GM12873 (cell line): ENCODE measurements at regions not wholly inside any gene's neighbourhood (a gene's known extent, or its start where the extent isn't known, plus 50 kb on each side); places are given as distances from the start of the nearest gene placed in this dataset.

ENCODE experiments used
- CTCF ChIP-seq: IDR thresholded peaks from 2 replicates; pipeline ENCODE4 v1.5.1; 2012; ENCODE audit warnings: low read depth, mild to moderate bottlenecking, moderate library complexity, low read length, control low read depth; ENCODE audit not compliant: insufficient read depth; ENCODE audit errors: missing control alignments

DNA sequence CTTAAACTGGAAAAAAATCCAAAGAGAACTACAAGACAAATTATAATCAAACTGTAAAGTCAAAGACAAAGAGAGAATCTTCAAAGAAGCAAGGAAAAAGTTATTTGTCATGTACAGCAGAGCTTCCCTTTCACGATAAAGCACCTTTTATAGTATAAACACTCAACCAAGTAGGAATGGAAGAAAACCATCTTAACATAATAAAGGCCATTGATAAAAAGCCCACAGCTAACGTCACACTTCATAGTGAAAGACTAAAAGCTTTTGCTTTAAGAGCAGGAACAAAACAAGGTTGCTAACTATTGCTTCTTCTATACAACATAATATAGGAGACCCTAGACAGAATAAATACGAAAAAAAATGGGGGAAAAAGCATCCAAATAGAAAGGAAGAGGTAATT lies 595.7 kb upstream of the POU3F4 start:
- TF ChIP-seq CTCF: no peak

DNA sequence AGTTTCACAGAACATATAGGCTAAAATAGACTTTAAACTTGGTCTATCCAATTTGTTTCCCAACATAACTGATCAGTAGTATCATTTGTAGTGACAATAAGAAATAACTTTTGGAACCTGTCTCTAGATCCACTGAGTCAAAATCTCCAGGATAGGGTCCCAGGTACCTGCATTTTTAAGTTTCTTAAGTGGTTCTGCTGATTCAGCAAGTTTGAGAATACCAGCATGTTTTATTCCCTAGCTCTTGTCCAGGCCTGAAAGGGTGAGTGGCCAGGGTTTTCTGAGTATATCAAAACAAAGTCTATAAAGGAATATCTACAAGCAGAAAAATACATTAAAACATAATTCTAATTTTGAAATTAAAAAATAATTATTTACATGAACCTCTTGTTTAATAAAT lies 573.1 kb upstream of the POU3F4 start:
- no peak for TF ChIP-seq CTCF

DNA sequence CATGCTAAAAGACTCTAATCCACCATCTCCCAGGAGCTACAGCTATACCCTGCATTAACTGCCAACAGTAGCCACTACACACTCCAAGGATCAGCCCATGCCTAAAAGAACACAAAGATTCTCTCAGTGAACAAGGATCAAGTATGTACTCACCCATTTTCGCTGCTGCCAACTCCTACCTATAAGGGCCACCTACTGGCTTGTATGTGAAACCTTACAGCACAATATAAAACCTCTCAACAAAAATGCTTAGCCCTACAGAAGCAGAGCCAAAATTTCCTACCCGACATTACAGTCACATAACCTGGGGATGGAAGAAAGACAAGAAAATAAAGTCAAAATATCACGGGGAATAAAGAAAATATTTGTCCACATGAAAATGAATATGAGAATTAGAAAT lies 562.8 kb upstream of the POU3F4 start:
- no peak for TF ChIP-seq CTCF

DNA sequence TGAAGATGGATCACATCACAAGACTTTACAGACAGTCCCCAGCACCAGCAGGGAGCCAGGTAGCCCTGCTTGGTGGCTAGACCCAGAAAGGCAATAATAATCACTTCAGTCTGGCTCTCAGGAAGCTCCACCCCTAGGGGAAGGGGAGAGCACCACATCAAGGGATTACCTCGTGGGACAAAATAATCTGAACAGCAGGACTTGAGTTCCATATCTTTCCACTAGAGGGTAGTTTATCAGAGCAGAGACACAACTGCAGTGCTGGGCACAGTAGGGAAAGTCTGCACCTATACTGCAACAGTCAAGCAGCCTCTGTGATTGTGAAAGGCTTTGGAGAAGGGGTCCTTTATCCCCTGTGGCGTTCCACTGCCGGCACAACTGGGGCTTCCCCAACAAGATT lies 547.0 kb upstream of the POU3F4 start:
- TF ChIP-seq CTCF: no peak

DNA sequence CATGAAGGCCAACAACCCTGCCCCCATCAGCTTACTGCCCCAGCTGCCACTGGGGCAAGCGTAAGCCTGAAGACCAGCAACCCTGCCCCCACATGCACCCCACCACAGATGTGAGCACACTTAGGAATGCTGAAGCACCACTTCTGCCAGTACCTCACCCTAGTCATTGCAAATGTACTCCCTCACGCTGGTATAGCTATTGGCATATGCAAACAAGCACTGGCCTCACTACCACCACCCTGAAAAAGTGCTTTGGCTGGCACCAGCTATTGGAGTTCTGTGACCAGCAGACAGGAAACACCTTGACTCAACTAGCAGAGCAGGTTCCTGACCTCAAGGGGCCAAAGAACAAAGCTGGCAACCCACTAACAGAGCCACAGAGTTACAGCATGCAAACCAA lies 534.4 kb upstream of the POU3F4 start:
- TF ChIP-seq CTCF: no peak

DNA sequence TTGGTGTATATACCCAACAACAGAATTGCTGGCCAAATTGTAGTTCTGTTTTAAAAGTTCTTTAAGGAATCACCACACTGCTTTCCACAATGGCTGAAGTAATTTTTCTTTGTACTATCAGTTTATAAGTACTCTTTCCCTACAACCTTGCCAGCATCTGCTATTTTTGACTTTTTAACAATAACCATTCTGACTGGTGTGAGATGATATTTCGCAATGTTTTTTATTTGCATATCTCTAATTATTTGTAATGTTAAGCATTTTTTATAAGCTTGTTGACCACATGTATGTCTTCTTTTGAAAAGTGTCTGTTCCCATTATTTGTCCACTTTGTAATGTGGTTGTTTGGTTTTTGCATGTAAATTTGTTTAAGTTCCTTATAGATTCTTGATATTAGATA lies 509.9 kb upstream of the POU3F4 start:
- TF ChIP-seq CTCF: no peak

DNA sequence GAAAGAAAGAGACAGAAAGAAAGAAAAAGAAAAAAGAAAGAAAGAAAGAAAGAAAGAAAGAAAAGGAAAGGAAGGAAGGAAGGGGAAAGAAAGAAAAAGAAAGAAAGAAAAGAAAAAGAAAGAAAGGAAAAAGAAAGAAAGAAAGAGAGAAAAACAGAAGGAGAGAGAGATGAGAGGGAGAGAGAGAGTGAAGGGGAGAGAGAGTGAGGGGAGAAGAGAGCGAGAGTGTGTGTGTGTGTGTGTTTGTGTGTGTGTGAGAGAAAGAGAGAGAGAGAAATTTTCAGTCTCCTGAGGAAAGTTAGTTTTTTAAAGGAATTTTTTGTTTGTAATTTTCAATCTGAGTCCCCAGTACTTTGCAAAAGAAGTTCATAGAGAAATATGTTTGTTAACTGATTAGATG lies 504.1 kb upstream of the POU3F4 start:
- TF ChIP-seq CTCF: no peak

DNA sequence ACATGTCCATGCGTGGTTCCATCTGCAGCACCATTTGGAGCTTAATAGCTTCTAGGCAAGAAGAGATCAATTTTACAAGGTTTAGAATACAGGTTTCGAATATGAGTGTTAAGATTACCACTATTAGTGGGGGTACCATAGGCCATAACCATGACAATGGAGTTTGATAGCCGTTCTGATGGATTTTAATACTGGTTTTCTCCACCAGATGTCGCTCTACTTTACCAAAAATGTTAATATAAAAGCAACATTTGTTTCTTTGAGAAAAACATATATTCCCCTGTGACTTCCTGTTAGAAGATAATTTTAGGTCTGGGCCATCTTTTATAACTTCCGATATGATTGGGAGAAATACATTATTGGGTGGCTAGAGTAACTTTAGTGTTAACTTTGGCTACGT lies 499.7 kb upstream of the POU3F4 start:
- TF ChIP-seq CTCF: peak; percentile 51
